ENCODE measurements at regions not wholly inside any gene's neighbourhood (a gene's known extent, or its start where the extent isn't known, plus 50 kb on each side); places are given as distances from the start of the nearest gene placed in this dataset.

GRCh38 chr3:157868196-157868595 is 238.0 kb downstream of the SHOX2 start:
- Histone ChIP-seq H3K27me3 (no peaks in the 10 kb centered on the region), H3K27ac (no peak overlapping the region), H3K4me1 (replicated peaks in 1 of 2) (no peaks in the 10 kb centered on the region), H3K4me3 (no peak overlapping the region), H3K36me3 (replicated peaks in 1 of 2) (no peaks in the 10 kb centered on the region), H3K9me3 (replicated peaks in 1 of 3) (no peaks in the 10 kb centered on the region)
- intact Hi-C loops (cut with DNase I): no loop called here
- TF ChIP-seq CTCF (IDR thresholded peaks at IDR 0.05): no peak
- TF ChIP-seq POLR2A (IDR thresholded peaks at IDR 0.05): no peak
- no peak for DNase-seq
- 45 to 83% (median 61%) methylated on average over 1 of the region's 1 CpG for WGBS, 4 donors

GRCh38 chr3:157865352-157866000 is 240.7 kb downstream of the SHOX2 start:
- no peaks in the 10 kb centered on the region for H3K36me3 ChIP-seq (replicated peaks in 1 of 2)
- TF ChIP-seq CTCF (IDR thresholded peaks at IDR 0.05) (peak in 5 of 6 experiments; percentile 14 to 44 (median 21)), POLR2A (IDR thresholded peaks at IDR 0.05) (no peak)
- no peak overlapping the region for H3K4me3 ChIP-seq
- WGBS, 4 donors: 47 to 72% (median 53%) methylated on average over 7 to 9 of the region's 9 CpGs
- no peaks in the 10 kb centered on the region for H3K27me3 ChIP-seq
- peak in 2 of 7 donors; percentile 17 to 28 for DNase-seq
- no peaks in the 10 kb centered on the region for H3K4me1 ChIP-seq (replicated peaks in 1 of 2)
- intact Hi-C loops (cut with DNase I): no loop called here
- no peak overlapping the region for H3K27ac ChIP-seq
- no peaks in the 10 kb centered on the region for H3K9me3 ChIP-seq (replicated peaks in 1 of 3)

- H3K9me3 ChIP-seq (replicated peaks in 1 of 3): no peaks in the 10 kb centered on the region
- H3K27me3 ChIP-seq: no peaks in the 10 kb centered on the region
- no peak overlapping the region for H3K4me3 ChIP-seq
- intact Hi-C loops (cut with DNase I): no loop called here
- DNase-seq: peak in 1 of 7 donors; percentile 8
- TF ChIP-seq POLR2A (IDR thresholded peaks at IDR 0.05) (no peak), CTCF (IDR thresholded peaks at IDR 0.05) (no peak)
- WGBS, 4 donors: 58 to 72% (median 64%) methylated on average over 4 of the region's 4 CpGs
- no peaks in the 10 kb centered on the region for H3K36me3 ChIP-seq (replicated peaks in 1 of 2)
- H3K27ac ChIP-seq: no peak overlapping the region
- H3K4me1 ChIP-seq (replicated peaks in 1 of 2): peaks cover 0 to 9% of the 10 kb centered on the region in 2 donors
Measured at GRCh38 chr3:157861076-157861765, 245.0 kb downstream of the SHOX2 start.

GRCh38 chr3:157859541-157859940 is 246.7 kb downstream of the SHOX2 start:
- peaks cover 0 to 18% of the 10 kb centered on the region in 2 donors for H3K4me1 ChIP-seq (replicated peaks in 1 of 2)
- WGBS, 4 donors: 73 to 84% (median 83%) methylated on average over 2 of the region's 2 CpGs
- H3K27me3 ChIP-seq: no peaks in the 10 kb centered on the region
- no peaks in the 10 kb centered on the region for H3K9me3 ChIP-seq (replicated peaks in 1 of 3)
- TF ChIP-seq POLR2A (IDR thresholded peaks at IDR 0.05) (no peak), CTCF (IDR thresholded peaks at IDR 0.05) (no peak)
- no peak overlapping the region for H3K4me3 ChIP-seq
- intact Hi-C loops (cut with DNase I): no loop called here
- no peak overlapping the region for H3K27ac ChIP-seq
- no peak for DNase-seq
- H3K36me3 ChIP-seq (replicated peaks in 1 of 2): no peaks in the 10 kb centered on the region
